Fibroblast of skin of left biceps (primary cell): ENCODE measurements at regions not wholly inside any gene's neighbourhood (a gene's known extent, or its start where the extent isn't known, plus 50 kb on each side); places are given as distances from the start of the nearest gene placed in this dataset.
"Not testable (repeated sequence)": the region's sequence is repeated elsewhere in the genome, so short reads cannot be mapped to it uniquely, and the experiment has no call there.

Experiments used
- DNase-seq, 2 experiments: peaks; one replicate each; pipeline ENCODE4 v3.0.0-alpha.2; 2013; ENCODE audit warnings: low read depth in 2 of 2

DNA sequence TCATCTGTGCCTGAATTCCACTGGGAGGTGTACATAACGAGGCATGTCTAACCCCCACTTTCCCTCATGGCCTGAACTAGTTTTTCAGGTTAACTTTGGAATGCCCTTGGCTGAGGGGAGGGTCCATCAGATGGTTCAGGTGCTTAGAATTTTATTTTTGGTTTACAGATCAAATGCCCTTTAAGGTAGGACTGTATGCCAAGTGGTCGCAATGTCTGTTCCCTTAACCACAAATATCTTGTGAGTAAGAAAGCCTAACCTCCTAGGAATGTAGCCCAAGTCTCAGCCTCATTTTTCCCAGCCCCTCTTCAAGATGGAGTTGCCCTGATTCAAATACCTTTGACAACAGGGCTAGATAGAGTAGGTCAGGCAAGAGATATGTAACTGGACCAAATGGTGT is 78.4 kb downstream of the RNASET2 start:
- no peak for DNase-seq

DNA sequence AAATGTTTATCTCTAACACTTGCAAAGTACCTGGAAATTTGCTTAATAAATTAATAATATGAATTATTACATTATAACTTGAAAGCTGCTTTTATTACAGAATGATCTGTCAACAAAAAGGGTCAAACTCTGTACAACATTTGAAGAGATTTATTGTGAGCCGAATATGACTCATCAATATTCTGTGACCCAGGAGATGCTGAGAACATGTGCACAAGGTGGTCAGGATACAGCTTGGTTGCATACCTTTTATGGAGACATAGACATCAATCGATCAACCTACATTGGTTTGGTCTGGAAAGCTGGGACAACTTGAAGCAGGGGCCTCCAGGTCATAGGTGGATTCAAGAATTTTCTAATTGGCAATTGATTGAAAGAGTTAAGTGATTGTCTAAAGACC is 79.0 kb downstream of the RNASET2 start:
- DNase-seq = no peak

DNA sequence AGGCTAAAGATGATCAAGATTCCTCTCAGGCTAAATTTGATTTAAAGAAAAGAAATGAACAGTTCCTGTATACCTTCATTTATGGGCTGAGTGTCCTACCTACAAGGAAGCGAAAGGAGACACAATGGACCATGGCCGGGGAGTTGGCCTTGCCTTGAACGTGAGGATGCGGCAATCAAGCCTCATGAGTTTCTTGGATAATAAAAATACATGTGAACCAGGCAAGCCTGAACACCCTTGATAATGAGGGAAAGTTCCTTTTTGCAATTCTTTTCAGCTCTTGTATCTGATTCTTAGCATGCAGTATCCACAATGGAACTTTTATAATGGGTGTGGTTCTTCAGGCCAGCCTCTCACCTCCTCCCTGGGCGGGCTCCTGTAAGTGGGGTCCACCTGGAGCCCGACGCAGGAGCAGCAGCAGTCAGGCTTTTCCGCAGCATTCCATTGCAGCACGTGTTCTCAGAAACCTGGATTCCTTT is 83.8 kb downstream of the RNASET2 start:
- DNase-seq = no peak

DNA sequence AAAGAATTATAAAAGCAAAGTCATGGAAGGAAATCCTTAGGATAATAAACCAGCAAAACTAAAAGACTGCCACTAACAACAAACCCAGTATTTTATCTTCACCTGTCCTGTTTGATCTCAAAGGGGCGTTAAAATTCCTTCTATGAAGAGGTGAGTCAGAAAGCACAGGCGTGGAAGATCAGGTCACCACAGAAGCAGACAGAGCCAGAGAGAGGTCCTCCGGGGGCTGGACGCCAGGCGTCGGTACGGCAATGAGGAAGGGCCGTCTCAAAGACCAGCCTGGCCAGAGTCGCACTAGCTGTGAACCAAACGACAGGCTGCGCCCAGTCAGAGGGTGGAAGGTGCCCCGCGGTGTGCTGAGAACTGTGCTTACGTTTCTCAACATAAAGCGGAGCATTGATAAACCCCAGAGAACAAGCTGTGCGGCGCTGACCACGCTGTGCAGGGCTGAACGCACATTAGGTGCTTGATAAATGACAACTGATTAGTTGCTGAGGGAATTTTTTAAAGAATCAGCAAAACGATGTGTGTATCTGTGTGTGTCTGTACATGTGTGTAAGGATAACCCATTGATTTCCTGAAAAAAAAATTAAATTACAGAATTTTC is 85.6 kb downstream of the RNASET2 start:
- DNase-seq = no peak

DNA sequence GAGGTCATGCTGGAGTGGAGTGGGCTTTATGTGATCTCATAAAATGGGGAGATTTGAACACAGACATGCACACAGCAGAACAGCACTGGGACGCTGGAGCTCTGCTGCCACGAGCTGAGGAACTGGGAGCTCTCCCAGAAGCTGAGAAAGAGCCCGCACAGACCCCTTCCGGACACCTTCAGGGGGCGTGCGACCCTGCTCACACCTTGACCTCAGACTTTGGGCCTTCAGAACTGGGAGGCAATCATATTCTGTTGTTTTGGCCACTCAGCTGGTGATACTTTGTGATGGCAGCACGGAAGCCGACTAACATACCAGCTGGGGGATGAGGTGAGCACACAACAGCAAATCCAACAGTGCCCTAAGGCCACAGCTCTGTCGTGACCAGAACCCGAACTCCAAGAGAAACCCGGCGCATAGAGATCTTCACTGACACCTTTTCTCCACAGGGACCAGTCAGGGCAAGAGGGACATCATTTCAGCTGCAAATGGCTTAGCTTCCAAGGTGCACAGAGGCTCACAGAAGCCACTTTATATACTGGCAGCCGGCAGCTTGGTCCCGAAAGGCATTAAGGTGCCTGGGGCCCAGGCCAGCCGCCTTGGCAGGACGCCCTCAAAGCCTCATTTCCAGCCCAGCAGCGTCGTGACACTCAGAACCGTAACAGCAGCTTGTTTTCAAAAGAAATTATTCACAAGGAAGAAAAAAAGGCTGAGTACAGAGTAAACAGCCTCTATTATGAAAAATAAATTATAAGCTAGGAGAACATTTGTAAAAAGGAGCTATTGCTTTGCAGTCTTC is 89.3 kb downstream of the RNASET2 start:
- DNase-seq = no peak

DNA sequence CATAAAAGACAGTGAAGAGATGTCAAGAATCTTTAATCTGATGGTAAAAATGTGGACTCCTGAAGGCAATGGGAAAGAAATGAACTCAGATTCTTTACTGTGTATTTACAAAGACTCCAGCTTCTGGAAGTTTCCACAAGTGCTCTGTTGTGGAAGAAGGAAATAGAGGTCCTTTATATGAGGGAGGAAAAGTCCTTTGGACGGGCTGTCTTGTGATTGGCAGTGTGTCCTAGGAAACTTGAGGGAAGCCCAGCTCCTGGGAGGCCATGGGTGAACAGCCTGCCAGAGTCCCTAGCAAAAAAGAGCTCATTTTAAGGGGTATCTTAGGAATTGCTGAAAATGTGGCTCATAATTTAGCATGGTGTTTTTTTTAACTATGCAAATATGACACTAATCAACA is 92.0 kb downstream of the RNASET2 start:
- DNase-seq = no peak

DNA sequence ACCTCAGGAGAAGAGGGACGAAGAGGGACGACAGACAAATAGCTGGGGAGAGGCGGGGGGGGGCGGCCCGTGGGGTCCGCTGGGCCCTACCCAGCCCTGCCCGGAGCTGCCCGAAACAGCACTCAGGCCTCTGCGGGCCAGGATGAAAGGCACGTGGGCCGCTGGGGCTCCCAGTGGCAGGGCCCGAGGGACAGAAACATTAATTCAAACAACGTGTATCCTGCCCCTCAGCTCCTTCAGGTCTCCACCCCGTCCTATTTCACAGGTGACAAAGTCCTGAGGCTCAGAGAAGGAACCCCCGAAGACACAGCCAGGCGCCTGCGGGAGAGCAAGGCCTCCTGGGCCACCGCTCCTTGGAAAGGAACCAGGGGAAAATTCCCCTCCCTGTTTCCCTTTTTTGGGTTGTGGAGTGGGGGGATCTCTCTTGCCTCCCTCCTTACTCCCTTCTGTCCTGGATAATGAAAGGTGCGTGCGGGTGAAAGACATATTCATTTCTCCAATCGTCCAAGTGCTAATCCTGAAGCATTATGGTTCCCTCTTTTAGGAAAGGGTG is 93.3 kb downstream of the RNASET2 start:
- no peak for DNase-seq

DNA sequence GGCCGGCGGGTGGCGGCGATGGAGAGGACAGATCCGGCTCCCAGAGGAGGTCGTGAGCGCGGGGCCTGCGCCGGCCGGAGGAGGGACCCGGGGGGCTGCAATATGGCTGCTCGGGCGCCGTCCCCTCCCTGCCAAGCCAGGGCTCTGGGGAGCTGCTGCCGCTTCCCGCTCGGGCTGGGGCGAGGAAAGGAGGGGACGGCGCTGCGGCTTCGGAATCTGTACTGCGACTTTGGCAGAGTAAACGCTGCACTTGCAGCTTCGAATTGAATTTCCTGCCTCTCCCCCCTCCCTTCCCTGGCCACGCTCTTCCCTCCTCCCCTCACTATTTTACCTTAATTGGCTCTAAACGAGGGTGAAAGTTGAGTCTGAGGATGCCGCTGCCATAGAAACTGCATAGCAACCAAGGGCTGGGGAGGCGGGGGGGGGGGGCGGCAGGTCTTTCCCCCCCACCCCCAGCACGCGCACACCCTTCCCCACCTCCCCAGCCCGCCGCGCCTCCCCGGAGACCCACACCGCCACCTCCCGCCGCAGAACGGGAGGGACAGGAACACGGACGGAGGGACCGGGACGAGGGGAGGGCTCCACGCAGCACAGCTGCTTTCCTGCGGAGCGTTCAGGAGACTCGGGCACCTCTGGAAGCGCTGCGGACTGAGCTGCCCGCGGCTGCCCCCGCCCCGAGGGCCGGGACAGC is 93.9 kb downstream of the RNASET2 start:
- DNase-seq = no peak

DNA sequence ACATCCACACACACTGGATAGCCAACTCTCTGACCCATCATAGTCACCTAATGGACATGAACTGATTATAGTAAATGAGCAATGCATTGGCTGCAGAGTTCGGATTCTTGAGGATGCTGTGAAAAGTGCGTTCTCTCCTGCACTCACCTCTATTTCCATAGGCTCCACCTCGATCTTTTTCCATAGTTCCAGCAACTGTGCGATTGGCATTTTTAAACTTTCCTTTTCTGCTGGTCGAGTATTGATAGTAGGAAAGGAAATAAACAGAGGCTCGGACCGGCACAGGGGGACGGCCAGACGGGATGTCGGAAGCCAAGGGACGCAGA is 94.4 kb downstream of the RNASET2 start:
- no peak for DNase-seq

DNA sequence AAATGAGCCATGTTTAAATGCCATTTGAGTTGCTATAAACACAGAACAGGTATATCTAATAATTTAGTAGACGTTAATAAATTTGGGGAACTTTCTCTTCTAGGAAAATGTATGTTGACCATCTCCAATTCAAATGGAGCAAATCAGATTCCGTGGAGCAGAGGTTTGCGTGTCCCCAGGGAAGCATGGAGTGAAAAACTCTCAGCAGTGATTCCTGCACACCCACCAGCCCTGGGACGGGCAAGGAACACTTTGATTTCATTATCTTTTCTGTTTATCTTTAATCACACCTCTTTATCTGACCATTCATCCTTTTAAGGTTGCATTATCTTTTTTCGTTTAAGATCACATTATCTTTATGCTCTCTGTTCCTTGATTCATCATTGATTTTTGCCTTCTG is 95.0 kb downstream of the RNASET2 start:
- no peak for DNase-seq

DNA sequence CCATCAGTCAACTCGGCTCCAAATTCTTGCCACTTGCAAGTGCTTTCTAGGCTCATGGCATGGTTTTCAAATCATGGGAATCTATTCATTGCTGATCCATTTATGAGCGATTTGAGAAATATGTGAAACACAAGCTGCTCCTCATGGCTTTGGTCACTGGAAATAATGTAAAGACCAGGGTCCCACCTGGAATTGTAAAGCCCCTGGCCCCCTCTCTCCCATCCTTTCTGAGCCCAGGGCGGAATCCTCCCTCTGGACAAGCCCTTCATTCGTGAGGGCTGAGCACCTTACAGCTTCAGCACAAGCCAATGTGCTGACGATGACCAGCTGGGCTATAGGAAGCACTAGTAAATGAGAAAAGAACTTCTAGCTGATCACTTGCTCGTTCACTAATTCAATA is 96.0 kb downstream of the RNASET2 start:
- no peak for DNase-seq

DNA sequence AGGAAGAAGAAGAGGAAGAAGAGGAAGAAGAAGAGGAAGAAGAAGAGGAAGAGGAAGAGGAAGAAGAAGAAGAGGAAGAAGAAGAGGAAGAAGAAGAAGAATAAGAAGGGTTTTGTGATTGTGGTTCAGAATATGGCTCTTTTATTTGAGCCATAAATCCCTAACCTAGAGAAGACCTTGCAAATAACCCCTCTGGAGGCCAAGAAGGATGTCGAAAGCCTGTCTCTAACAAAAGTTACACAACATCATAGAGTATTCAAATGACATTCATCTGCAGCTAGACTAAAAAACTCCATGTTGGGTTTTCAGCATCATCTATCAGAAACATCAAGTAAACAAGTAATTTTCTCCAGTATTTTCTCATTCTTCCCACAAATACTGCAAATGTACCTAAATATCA is 100.9 kb downstream of the RNASET2 start:
- DNase-seq = no peak

DNA sequence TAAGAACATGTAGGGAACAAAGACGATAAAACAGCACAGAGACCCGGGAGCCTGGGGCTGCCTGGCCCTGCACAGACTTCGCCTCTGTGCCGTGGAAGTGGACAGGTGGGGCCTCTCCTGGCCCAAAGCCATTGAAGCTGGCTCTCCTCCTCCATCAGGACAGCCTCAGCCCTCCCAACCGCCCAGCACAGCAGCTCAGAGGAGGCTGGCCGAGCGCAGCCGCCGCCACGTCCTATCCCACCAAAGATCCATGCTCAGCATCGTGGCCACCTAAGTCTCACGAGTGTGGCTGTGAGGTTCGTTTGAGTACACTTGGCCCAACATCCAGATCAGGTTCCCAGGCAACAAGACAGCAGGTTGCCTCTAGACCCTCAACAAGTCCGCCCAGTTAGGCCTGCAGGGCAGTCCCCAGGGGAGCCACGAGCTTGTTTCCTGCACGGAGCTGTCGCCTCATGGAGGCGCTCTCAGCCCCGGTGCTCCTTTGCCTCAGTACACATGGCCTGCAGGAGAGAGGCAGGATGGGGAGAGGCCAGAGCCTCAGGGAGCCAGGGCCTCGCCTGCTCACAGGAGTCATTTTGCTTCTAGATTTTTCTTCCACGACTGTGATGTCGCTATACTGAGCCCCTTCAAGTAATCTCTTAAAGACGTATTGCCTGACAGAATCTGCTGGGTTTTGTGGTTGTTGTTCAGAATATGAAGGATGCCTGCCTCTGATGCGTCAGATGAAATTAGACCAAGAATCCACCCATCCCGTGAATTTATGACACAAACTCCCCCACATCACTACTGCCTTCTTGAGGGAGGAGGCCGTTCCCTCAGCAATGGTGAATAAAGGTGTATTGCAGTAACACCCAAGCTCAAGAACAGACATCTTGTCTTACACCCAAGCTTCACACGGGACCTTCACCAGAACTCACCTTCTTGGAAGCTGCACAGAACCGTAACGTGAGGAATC is 102.7 kb downstream of the RNASET2 start:
- DNase-seq = no peak

DNA sequence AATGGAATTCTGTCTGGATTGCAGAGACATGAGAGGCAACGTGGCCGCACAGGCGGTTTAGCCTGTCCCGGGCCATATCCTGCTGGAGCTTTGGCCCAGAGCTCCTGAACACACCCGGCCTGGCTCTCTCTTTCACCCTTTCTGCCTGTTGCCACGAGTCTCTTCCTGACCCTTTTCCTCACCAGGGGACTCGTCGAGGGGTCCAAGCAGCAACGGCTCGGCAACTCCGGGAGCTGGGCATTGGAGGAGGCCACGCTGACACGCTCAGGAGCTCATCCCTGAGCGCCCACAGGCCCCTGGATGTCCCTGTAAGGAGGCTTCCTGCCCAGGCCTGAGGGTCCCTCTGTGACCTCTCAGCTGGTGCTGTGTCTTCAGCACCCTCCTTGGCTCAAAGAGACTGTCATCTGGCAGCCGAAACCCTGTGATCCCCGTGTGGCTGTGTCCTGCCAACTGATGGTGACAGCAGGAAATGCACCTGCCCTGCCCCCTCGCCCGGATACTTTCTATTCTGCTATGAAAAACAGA is 103.8 kb downstream of the RNASET2 start:
- DNase-seq = no peak

DNA sequence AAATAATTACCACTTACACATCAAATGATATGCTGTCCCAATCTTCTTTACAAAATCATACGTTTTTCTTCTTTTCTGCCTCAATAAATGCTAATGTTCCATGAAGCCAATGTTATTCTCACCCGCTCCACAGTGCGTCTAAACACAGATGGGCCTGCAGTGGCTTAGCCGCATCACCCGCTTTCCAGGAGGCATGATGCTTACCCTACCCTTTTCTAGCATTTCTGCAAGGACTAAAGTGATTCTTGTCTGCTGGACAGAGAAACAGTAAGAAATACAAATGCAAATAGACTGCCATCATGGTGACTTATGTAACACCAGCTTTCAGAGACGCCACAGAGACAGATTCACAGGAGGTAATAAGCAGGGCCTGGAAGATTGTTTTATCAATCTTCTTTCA is 104.4 kb downstream of the RNASET2 start:
- no peak for DNase-seq

DNA sequence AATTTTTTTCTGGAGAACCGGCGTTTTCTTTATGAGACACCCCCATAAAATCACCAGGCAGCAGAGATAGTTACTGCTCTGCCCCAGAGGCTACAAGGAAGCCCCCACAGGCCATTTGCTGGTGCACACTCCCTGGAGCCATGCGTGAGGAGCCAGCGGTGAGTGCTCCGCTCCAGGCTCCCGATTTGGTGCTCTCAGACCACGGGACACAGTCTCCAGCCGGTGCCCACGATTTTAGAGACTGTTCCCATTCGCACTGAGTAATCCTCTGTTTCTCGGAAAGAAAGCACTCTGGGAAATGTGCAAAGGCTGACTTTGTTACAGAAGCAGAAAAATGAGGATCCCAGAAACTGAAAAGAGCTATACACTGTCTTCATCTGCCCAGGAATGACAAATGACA is 104.9 kb downstream of the RNASET2 start:
- no peak for DNase-seq

DNA sequence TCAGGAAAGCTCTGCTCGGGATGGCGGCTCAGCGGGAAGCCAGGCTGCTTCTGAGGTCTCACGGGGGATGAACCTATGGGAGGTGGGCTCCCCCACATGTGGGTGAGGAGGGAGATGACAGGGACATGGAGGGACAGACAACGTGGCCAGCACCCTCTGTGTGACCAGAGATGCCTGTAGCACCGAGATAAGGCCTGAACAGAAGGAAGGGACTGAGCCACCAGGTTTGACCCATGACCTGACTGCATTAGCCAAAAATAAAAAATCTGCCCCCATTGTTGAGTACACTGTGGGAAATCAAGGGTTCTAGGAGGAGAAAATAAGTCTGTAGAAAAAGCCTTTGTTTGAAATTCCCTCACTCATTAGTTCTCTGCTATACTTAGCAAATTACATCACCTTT is 105.7 kb downstream of the RNASET2 start:
- DNase-seq = no peak

DNA sequence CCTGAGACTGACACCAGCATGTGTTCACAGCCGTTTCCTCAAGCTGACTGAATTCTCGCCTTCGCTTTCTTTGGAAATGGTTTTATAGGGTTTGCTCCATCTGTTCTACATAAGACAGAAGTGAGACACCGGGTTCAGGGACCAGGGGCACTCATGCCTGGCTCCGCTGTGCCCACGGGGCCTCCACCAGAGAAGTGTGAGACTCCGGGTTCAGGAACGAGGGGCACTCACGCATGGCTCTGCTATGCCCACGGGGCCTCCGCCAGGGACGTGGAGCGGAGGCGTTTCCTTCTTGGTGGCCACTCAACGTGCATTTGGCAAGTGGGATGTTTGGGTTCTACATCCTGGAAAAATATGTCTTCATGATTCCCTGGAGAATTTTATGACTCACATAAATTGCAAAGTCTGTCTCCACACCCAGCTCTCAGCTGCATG is 106.6 kb downstream of the RNASET2 start:
- no peak for DNase-seq

DNA sequence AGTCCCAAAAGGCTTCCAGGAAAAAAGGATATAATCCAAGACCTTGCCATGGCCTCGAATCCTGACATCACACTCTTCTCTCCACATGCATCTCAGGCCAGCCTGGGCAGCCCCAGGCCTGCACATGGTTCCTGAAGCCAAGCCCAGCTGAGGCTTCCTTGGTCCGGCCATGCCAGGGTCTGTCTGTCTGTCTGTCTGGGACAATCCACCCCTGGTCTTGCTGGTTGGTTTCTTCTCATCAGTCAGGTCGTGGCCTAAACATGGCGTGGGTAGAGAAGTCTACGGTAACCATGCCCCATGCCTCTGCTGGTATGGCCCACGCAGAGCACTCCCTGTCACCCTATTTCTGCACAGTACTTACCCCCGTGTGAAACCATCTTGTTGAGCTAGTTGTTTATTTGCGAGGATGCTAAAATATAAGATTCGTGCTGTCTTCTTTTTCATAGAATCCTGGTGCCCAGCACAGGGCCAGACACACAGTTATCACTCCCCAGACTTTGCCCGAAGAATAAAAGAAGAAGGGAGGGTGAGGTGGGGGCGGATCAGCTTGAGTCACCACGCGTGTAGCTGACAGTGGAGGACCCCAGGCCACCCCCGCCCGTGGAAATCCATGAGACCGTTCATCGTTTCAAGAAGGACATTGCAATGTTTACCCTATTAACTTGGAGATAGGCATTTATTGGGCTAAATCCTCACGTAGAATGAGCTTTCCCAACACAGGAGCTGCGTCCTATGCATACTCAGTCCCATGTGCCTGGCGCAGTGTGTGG is 107.2 kb downstream of the RNASET2 start:
- DNase-seq = no peak

DNA sequence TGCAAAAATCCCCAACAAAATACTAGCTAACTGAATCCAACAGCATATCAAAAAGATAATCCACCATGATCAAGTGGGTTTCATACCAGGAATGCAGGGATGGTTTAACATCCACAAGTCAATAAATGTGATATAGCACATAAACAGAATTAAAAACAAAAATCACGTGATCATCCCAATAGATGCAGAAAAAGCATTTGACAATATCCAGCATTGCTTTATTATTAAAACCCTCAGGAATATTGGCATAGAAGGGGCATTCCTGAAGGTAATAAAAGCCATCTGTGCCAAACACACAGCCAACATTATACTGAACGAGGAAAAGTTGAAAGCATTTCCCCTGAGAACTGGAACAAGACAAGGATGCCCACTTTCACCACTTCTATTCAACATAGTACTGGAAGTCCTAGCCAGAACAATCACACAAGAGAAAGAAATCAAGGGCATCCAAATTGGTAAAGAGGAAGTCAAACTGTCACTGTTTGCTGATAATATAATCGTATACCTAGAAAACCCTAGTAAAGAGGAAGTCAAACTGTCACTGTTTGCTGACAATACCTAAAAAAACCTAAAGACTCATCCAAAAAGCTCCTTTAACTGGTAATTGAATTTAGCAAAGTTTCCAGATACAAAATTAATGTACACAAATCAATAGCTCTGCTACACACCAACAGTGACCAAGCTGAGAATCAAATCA is 109.8 kb downstream of the RNASET2 start:
- not testable (repeated sequence) for DNase-seq
